Breast epithelium (tissue), 4 donors: ENCODE measurements at regions not wholly inside any gene's neighbourhood (a gene's known extent, or its start where the extent isn't known, plus 50 kb on each side); places are given as distances from the start of the nearest gene placed in this dataset.
"Not testable (repeated sequence)": the region's sequence is repeated elsewhere in the genome, so short reads cannot be mapped to it uniquely, and the experiment has no call there.

Experiments used
- DNase-seq, 2 donors: peaks; one replicate each; pipeline ENCODE4 v3.0.0-alpha.2; 2019; ENCODE audit warnings: low spot score in 2 of 2
- H3K27ac ChIP-seq, 2 donors: fragments of 200-600 bp; sonication (generic) in 1 of 2; one replicate each; pipeline ENCODE4 v1.5.1; 2016 to 2019; ENCODE audit warnings: mild to moderate bottlenecking in 1 of 2
- H3K27me3 ChIP-seq, 2 donors: fragments of 200-600 bp; sonication (generic) in 1 of 2; one replicate each; pipeline versions ENCODE4 v1.5.1 to v1.6.0; 2017 to 2019; ENCODE audit warnings: control low read depth in 1 of 2, mild to moderate bottlenecking in 1 of 2
- H3K36me3 ChIP-seq: fragments of 200-600 bp; one replicate; pipeline ENCODE4 v1.5.1; 2019
- H3K4me1 ChIP-seq, 2 donors: fragments of 200-600 bp; sonication (generic); one replicate each; pipeline ENCODE4 v1.5.1; 2016 to 2019; ENCODE audit warnings: control low read depth in 1 of 2
- H3K4me3 ChIP-seq, 3 donors: fragments of 200-600 bp; sonication (generic); 1 replicate in 2 of 3; 2 replicates in 1 of 3; pipeline ENCODE4 v1.5.1; 2016 to 2019; ENCODE audit warnings: mild to moderate bottlenecking in 3 of 3, moderate library complexity in 2 of 3
- H3K9me3 ChIP-seq, 2 donors: fragments of 200-600 bp; sonication (generic) in 1 of 2; one replicate each; pipeline ENCODE4 v1.5.1; 2016 to 2019; ENCODE audit warnings: control low read depth in 1 of 2
- CTCF ChIP-seq, 3 donors: fragments of 450-650 bp; IDR thresholded peaks; one replicate each; pipeline ENCODE4 v1.5.1; 2016 to 2017; ENCODE audit warnings: antibody characterized with exemption in 3 of 3, mild to moderate bottlenecking in 3 of 3, moderate library complexity in 3 of 3
- POLR2A ChIP-seq: fragments of 450-650 bp; IDR thresholded peaks from one replicate; pipeline ENCODE4 v1.6.1; 2016; ENCODE audit warnings: antibody characterized with exemption, mild to moderate bottlenecking, moderate library complexity
- POLR2AphosphoS5 ChIP-seq, 3 donors: sonication (generic); formaldehyde crosslinking; IDR thresholded peaks; one replicate each; pipeline ENCODE4 v1.6.1; 2017; ENCODE audit warnings: antibody characterized with exemption in 3 of 3
- intact Hi-C: fragments of 100-400 bp; cut with DNase I; formaldehyde crosslinking; loops from one replicate; pipeline ENCODE4 v1.15.1; 2023; ENCODE audit warnings: low total_unique reads

GRCh38 chr13:53445686-53446085 lies 417.1 kb downstream of the OLFM4 start:
- H3K36me3 ChIP-seq = no peaks in the 10 kb centered on the region
- intact Hi-C loops = no loop called here
- H3K27ac ChIP-seq = no peak overlapping the region
- no peak for DNase-seq
- no peaks in the 10 kb centered on the region for H3K4me1 ChIP-seq
- H3K4me3 ChIP-seq = no peak overlapping the region
- TF ChIP-seq POLR2A (no peak), POLR2AphosphoS5 (IDR thresholded peaks at IDR 0.05) (no peak), CTCF (IDR thresholded peaks at IDR 0.05) (no peak)
- no peaks in the 10 kb centered on the region for H3K27me3 ChIP-seq
- peaks cover 8 to 19% of the 10 kb centered on the region in 2 donors for H3K9me3 ChIP-seq

GRCh38 chr13:53447456-53447855 lies 418.8 kb downstream of the OLFM4 start:
- TF ChIP-seq POLR2AphosphoS5 (IDR thresholded peaks at IDR 0.05) (no peak), CTCF (IDR thresholded peaks at IDR 0.05) (no peak), POLR2A (no peak)
- no peak overlapping the region for H3K4me3 ChIP-seq
- intact Hi-C loops = no loop called here
- no peak for DNase-seq
- H3K36me3 ChIP-seq = no peaks in the 10 kb centered on the region
- H3K27me3 ChIP-seq = no peaks in the 10 kb centered on the region
- H3K9me3 ChIP-seq = peaks cover 8 to 28% of the 10 kb centered on the region in 2 donors
- H3K4me1 ChIP-seq = no peaks in the 10 kb centered on the region
- H3K27ac ChIP-seq = no peak overlapping the region

GRCh38 chr13:53447863-53448262 lies 419.2 kb downstream of the OLFM4 start:
- intact Hi-C loops = no loop called here
- Histone ChIP-seq H3K27me3 (no peaks in the 10 kb centered on the region), H3K9me3 (peaks cover 8 to 28% of the 10 kb centered on the region in 2 donors), H3K4me1 (no peaks in the 10 kb centered on the region), H3K36me3 (no peaks in the 10 kb centered on the region), H3K27ac (no peak overlapping the region), H3K4me3 (no peak overlapping the region)
- no peak for DNase-seq
- no peak for TF ChIP-seq POLR2A
- no peak for TF ChIP-seq CTCF (IDR thresholded peaks at IDR 0.05)
- TF ChIP-seq POLR2AphosphoS5 (IDR thresholded peaks at IDR 0.05) = no peak

GRCh38 chr13:53452263-53452808 lies 423.7 kb downstream of the OLFM4 start:
- intact Hi-C loops, H3K27me3 ChIP-seq, H3K4me3 ChIP-seq, H3K36me3 ChIP-seq, DNase-seq, H3K4me1 ChIP-seq, H3K27ac ChIP-seq: not testable (repeated sequence)
- H3K9me3 ChIP-seq = peaks cover 8 to 37% of the 10 kb centered on the region in 2 donors

GRCh38 chr13:53460796-53461195 lies 432.2 kb downstream of the OLFM4 start:
- H3K4me3 ChIP-seq = no peak overlapping the region
- no peaks in the 10 kb centered on the region for H3K36me3 ChIP-seq
- TF ChIP-seq CTCF (IDR thresholded peaks at IDR 0.05) (no peak), POLR2AphosphoS5 (IDR thresholded peaks at IDR 0.05) (no peak), POLR2A (no peak)
- H3K27ac ChIP-seq = no peak overlapping the region
- DNase-seq = no peak
- intact Hi-C loops = no loop called here
- H3K4me1 ChIP-seq = no peaks in the 10 kb centered on the region
- H3K27me3 ChIP-seq = no peaks in the 10 kb centered on the region
- no peaks in the 10 kb centered on the region for H3K9me3 ChIP-seq

- Histone ChIP-seq H3K4me3 (no peak overlapping the region), H3K9me3 (no peaks in the 10 kb centered on the region), H3K4me1 (no peaks in the 10 kb centered on the region), H3K36me3 (no peaks in the 10 kb centered on the region), H3K27ac (no peak overlapping the region), H3K27me3 (no peaks in the 10 kb centered on the region)
- no peak for DNase-seq
- intact Hi-C loops = no loop called here
- TF ChIP-seq POLR2A = no peak
- TF ChIP-seq CTCF (IDR thresholded peaks at IDR 0.05) = no peak
- TF ChIP-seq POLR2AphosphoS5 (IDR thresholded peaks at IDR 0.05) = no peak
Observed at GRCh38 chr13:53463106-53463505, 434.5 kb downstream of the OLFM4 start.
